Liver (tissue), 8 donors: ENCODE measurements at regions not wholly inside any gene's neighbourhood (a gene's known extent, or its start where the extent isn't known, plus 50 kb on each side); places are given as distances from the start of the nearest gene placed in this dataset.

ENCODE experiments used
- DNase-seq: peaks from one replicate; pipeline ENCODE4 v3.0.0-alpha.2; 2017; ENCODE audit warnings: low spot score
- H3K27ac ChIP-seq, 2 donors: one replicate each; pipeline ENCODE4 v1.7.0; 2013; ENCODE audit warnings: inconsistent platforms in 2 of 2, low read length in 2 of 2, control low read depth in 1 of 2, low read depth in 1 of 2, mild to moderate bottlenecking in 1 of 2
- H3K27me3 ChIP-seq, 4 donors: one replicate each; pipeline versions ENCODE4 v1.6.1 to v1.7.0; 2013; ENCODE audit warnings: low read length in 3 of 4, inconsistent platforms in 1 of 4, mild to moderate bottlenecking in 1 of 4, moderate library complexity in 1 of 4; ENCODE audit not compliant: control insufficient read depth in 4 of 4, insufficient read depth in 4 of 4
- H3K36me3 ChIP-seq, 4 donors: one replicate each; pipeline versions ENCODE4 v1.6.1 to v1.7.0; 2013; ENCODE audit warnings: low read length in 3 of 4, mild to moderate bottlenecking in 3 of 4, low read depth in 1 of 4, moderate library complexity in 1 of 4; ENCODE audit not compliant: control insufficient read depth in 4 of 4, insufficient read depth in 3 of 4
- H3K4me1 ChIP-seq, 4 donors: one replicate each; pipeline versions ENCODE4 v1.6.1 to v1.7.0; 2013; ENCODE audit warnings: low read length in 3 of 4, mild to moderate bottlenecking in 3 of 4, moderate library complexity in 1 of 4; ENCODE audit not compliant: control insufficient read depth in 4 of 4, insufficient read depth in 4 of 4
- H3K4me3 ChIP-seq, 3 donors: one replicate each; pipeline versions ENCODE4 v1.6.1 to v1.7.0; 2013; ENCODE audit warnings: low read length in 3 of 3, control low read depth in 1 of 3, low read depth in 1 of 3, mild to moderate bottlenecking in 1 of 3
- H3K9ac ChIP-seq, 2 donors: one replicate each; pipeline ENCODE4 v1.7.0; 2013; ENCODE audit warnings: low read length in 2 of 2, mild to moderate bottlenecking in 2 of 2, moderate library complexity in 2 of 2, control low read depth in 1 of 2, low read depth in 1 of 2
- H3K9me3 ChIP-seq, 4 donors: one replicate each; pipeline versions ENCODE4 v1.6.1 to v1.7.0; 2013; ENCODE audit warnings: low read length in 3 of 4; ENCODE audit not compliant: control insufficient read depth in 4 of 4
- FOXA1 ChIP-seq: IDR thresholded peaks from 2 replicates; pipeline ENCODE4 v1.6.1; 2016; ENCODE audit warnings: antibody characterized with exemption
- FOXA2 ChIP-seq: IDR thresholded peaks from 2 replicates; pipeline ENCODE4 v1.6.1; 2016; ENCODE audit warnings: antibody characterized with exemption
- GABPA ChIP-seq, 2 donors: IDR thresholded peaks in 1 of 2; conservative IDR thresholded peaks in 1 of 2; 2 replicates each; pipeline ENCODE4 v1.6.1; 2016; ENCODE audit warnings: antibody characterized with exemption in 2 of 2, mild to moderate bottlenecking in 1 of 2, moderate library complexity in 1 of 2
- HNF4A ChIP-seq, 2 donors: conservative IDR thresholded peaks; 2 replicates each; pipeline ENCODE4 v1.6.1; 2016; ENCODE audit warnings: antibody characterized with exemption in 2 of 2, mild to moderate bottlenecking in 2 of 2
- HNF4G ChIP-seq: IDR thresholded peaks from 2 replicates; pipeline ENCODE4 v1.6.1; 2016; ENCODE audit warnings: antibody characterized with exemption
- NR2F2 ChIP-seq: IDR thresholded peaks from 2 replicates; pipeline ENCODE4 v1.6.1; 2016; ENCODE audit warnings: antibody characterized with exemption
- RAD21 ChIP-seq, 2 donors: IDR thresholded peaks; 2 replicates each; pipeline ENCODE4 v1.6.1; 2016; ENCODE audit warnings: antibody characterized with exemption in 2 of 2, mild to moderate bottlenecking in 2 of 2
- RXRA ChIP-seq, 2 donors: IDR thresholded peaks; 2 replicates each; pipeline ENCODE4 v1.6.1; 2017 to 2018; ENCODE audit warnings: antibody characterized with exemption in 2 of 2, mild to moderate bottlenecking in 1 of 2
- SP1 ChIP-seq: IDR thresholded peaks from 2 replicates; pipeline ENCODE4 v1.6.1; 2018; ENCODE audit warnings: antibody characterized with exemption, mild to moderate bottlenecking
- TAF1 ChIP-seq: conservative IDR thresholded peaks from 2 replicates; pipeline ENCODE4 v1.6.1; 2016; ENCODE audit warnings: antibody characterized with exemption, mild to moderate bottlenecking
- YY1 ChIP-seq: IDR thresholded peaks from 2 replicates; pipeline ENCODE4 v1.6.1; 2016; ENCODE audit warnings: antibody characterized with exemption, mild to moderate bottlenecking
- WGBS: extraction: QIAGEN DNeasy Blood & Tissue Kit; methylation state at CpG from one replicate; pipeline ENCODE4 v1.1.7; 2013; 5-methylcytosine and 5-hydroxymethylcytosine counted together
- TF ChIP-seq, protein P1 (sequence below): fragments of 150-350 bp; IDR thresholded peaks from 2 replicates; pipeline ENCODE4 v1.5.1; 2017; ENCODE audit warnings: improper control_type of control experiment, low read depth, low read length; ENCODE audit not compliant: missing input control
- TF ChIP-seq, protein P2 (sequence below): IDR thresholded peaks from 2 replicates; pipeline ENCODE4 v1.6.1; 2016; ENCODE audit warnings: antibody characterized with exemption, mild to moderate bottlenecking
- TF ChIP-seq, protein P3 (sequence below): IDR thresholded peaks from 2 replicates; pipeline ENCODE4 v1.6.1; 2016; ENCODE audit warnings: antibody characterized with exemption
- donor health status: healthy.
- donor health status: healthy.
- donor health status: healthy.
- donor health status: healthy.
- donor health status: healthy.

DNA sequence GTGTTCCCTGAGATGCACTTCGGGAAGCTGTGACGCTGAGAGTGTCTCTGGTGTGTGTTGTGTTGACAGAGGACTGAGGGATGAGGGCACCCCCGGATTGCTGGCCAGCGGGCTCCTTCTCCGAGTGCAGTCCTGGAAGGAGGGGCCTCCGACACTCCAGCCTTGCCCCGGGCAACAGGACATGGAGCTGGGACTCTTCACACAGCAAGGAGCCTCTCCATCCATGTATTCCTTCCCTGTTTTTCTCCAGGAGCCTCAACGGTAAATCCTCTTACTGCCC is 61.3 kb downstream of the SOX1 start:
- Histone ChIP-seq H3K36me3 (no peaks in the 10 kb centered on the region), H3K4me1 (no peaks in the 10 kb centered on the region), H3K27ac (no peak overlapping the region), H3K27me3 (peaks cover 0 to 12% (median under 1%) of the 10 kb centered on the region in 4 donors), H3K9me3 (no peaks in the 10 kb centered on the region), H3K4me3 (no peak overlapping the region), H3K9ac (no peak overlapping the region)
- WGBS: 79% methylated on average over 8 of the region's 8 CpGs
- no peak for DNase-seq
- TF ChIP-seq TAF1 (no peak), FOXA2 (no peak), HNF4G (no peak), SP1 (no peak), RXRA (IDR thresholded peaks at IDR 0.05) (no peak)
- TF ChIP-seq, protein P1, sequence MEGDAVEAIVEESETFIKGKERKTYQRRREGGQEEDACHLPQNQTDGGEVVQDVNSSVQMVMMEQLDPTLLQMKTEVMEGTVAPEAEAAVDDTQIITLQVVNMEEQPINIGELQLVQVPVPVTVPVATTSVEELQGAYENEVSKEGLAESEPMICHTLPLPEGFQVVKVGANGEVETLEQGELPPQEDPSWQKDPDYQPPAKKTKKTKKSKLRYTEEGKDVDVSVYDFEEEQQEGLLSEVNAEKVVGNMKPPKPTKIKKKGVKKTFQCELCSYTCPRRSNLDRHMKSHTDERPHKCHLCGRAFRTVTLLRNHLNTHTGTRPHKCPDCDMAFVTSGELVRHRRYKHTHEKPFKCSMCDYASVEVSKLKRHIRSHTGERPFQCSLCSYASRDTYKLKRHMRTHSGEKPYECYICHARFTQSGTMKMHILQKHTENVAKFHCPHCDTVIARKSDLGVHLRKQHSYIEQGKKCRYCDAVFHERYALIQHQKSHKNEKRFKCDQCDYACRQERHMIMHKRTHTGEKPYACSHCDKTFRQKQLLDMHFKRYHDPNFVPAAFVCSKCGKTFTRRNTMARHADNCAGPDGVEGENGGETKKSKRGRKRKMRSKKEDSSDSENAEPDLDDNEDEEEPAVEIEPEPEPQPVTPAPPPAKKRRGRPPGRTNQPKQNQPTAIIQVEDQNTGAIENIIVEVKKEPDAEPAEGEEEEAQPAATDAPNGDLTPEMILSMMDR: no peak

DNA sequence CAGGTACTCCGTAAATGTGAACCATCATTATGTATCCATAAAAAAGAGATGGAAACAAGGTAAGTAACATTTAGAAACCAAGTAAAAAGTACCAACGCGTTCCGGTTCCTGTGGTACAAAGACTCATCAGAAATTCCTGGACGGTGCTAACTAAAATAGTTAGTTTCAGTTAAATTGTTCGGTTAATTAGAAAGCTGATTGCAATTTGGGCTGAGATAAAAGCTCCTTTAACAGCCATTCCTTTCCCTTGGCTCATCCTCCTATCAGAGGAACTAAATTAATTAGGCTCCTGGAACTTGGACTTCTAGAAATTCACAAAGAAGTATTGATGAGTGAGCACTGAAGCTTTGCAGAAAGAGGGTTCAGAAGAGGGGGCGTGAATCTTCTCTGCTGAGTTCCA is 63.5 kb downstream of the SOX1 start:
- Histone ChIP-seq H3K9ac (no peak overlapping the region), H3K4me1 (no peaks in the 10 kb centered on the region), H3K27me3 (peaks cover 0 to 6% (median under 1%) of the 10 kb centered on the region in 4 donors), H3K9me3 (no peaks in the 10 kb centered on the region), H3K27ac (no peak overlapping the region), H3K36me3 (no peaks in the 10 kb centered on the region), H3K4me3 (no peak overlapping the region)
- WGBS: 88% methylated on average over 7 of the region's 7 CpGs
- TF ChIP-seq FOXA1 (no peak), RAD21 (IDR thresholded peaks at IDR 0.05) (no peak), HNF4A (conservative IDR thresholded peaks at IDR 0.05) (no peak), YY1 (no peak), SP1 (no peak), TAF1 (no peak), NR2F2 (no peak)
- TF ChIP-seq, protein P2, sequence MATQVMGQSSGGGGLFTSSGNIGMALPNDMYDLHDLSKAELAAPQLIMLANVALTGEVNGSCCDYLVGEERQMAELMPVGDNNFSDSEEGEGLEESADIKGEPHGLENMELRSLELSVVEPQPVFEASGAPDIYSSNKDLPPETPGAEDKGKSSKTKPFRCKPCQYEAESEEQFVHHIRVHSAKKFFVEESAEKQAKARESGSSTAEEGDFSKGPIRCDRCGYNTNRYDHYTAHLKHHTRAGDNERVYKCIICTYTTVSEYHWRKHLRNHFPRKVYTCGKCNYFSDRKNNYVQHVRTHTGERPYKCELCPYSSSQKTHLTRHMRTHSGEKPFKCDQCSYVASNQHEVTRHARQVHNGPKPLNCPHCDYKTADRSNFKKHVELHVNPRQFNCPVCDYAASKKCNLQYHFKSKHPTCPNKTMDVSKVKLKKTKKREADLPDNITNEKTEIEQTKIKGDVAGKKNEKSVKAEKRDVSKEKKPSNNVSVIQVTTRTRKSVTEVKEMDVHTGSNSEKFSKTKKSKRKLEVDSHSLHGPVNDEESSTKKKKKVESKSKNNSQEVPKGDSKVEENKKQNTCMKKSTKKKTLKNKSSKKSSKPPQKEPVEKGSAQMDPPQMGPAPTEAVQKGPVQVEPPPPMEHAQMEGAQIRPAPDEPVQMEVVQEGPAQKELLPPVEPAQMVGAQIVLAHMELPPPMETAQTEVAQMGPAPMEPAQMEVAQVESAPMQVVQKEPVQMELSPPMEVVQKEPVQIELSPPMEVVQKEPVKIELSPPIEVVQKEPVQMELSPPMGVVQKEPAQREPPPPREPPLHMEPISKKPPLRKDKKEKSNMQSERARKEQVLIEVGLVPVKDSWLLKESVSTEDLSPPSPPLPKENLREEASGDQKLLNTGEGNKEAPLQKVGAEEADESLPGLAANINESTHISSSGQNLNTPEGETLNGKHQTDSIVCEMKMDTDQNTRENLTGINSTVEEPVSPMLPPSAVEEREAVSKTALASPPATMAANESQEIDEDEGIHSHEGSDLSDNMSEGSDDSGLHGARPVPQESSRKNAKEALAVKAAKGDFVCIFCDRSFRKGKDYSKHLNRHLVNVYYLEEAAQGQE: no peak
- DNase-seq: no peak

DNA sequence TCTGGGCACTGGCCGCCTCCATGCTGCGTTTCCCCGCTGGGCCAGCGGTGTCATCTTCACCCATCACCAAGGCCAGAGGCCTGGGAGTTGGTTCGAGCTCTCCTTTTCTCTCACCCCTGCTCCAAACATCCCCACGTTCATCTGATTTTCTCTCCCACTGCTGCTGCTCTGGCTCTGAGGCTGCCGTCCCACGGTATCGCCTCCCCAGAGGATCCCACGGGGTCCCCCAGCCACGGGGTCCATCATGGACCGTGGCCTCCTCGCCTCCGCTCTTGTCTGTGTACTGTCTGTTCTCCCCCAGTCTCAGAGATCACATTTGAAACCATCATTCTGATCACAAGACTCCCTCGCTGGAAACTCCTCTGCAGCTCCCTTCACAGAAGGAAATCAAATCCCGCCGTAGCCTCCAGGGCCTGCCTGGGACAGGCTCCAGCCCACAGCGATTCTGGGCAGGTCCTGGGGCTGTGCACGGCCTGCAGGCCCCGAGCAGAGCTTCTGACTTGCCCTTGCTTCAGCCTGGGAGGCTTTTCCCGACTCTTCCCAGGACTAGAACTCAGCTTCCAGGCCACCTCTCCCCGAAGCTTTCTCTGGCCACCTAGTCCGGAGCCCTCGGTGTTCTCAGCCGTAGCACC is 64.2 kb downstream of the SOX1 start:
- H3K9me3 ChIP-seq: no peaks in the 10 kb centered on the region
- H3K27ac ChIP-seq: no peak overlapping the region
- no peak for DNase-seq
- no peak overlapping the region for H3K4me3 ChIP-seq
- H3K4me1 ChIP-seq: no peaks in the 10 kb centered on the region
- 73% methylated on average over 25 of the region's 25 CpGs for WGBS
- no peaks in the 10 kb centered on the region for H3K36me3 ChIP-seq
- no peak overlapping the region for H3K9ac ChIP-seq
- TF ChIP-seq HNF4G (no peak), YY1 (no peak), NR2F2 (no peak), GABPA (IDR thresholded peaks at IDR 0.05 in 1 of 2, conservative IDR thresholded peaks at IDR 0.05 in 1 of 2) (no peak)
- TF ChIP-seq, protein P3, sequence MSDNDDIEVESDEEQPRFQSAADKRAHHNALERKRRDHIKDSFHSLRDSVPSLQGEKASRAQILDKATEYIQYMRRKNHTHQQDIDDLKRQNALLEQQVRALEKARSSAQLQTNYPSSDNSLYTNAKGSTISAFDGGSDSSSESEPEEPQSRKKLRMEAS: no peak
- H3K27me3 ChIP-seq: peaks cover 0 to 4% (median under 1%) of the 10 kb centered on the region in 4 donors
